ENCODE measurements at regions not wholly inside any gene's neighbourhood (a gene's known extent, or its start where the extent isn't known, plus 50 kb on each side); places are given as distances from the start of the nearest gene placed in this dataset.
A peak's percentile ranks its signal among the peaks of the same experiment; 100 is the strongest.

DNA sequence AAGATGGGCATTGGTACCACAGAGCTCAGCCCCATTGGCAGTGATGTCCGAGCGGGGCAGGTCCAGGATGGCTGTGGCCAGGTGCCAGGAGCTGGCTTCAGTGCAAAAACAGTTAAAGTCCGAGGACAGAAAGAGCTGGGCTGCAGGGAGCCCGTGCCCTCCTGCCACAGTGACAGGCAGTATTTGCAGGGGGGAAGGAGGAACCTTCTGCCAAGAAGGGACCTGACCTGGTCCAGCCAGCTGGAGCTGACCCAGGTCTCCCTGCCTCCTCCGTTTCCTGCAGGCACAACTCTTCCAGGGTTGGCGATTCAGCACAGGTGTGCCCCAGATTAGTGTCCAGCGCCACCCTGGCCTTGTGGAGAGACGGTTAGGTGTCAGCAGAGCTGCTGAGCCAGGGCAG, 199.0 kb downstream of the ENGASE start:
- DNase-seq, result no peak

DNA sequence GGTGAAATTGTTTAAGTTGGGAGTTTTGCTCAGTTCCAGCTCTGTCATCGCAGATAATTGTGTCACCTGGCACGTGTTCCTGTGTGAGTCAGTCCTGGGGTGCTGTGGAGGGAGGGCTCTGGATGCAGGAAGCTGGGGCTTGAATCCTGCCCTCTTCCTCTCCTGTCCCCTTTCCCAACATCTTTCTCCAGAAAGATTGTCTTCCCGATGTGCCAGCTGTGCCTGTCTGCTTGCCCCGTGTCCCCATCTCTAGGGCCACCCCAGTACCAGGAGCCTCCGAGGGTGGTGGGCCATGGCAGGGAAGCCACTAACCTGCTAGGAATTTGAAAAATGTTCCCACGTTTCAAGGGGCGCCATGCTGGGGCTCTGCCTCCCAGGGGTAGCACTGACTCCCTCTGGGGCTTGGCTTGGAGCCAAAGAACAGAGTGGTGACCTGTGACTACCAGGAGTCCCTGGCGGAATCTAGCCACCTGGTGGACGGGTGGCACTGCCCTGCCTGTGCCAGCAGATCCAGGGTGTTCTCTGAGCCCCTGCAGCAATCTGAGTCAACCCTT, 198.1 kb downstream of the ENGASE start:
- no peak for DNase-seq

DNA sequence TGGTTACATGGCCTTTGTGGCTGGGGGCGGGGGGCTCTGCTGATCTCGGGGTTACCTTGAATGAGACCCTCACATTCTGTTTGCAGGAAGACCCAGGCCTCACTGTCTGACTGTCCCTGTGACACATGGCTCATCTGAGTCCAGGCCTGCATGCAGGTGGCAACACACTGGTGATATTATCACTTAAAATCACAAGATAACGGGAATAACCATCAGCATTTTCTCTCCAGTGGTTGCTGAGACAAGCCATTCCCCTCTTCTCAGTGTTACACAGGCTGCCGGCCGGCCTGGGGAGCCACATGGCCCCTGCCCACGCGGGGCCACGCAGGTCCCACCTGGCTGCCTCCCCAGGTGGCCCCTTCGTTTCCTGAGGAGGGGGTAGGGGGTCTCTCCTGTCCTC, 197.6 kb downstream of the ENGASE start:
- no peak for DNase-seq

DNA sequence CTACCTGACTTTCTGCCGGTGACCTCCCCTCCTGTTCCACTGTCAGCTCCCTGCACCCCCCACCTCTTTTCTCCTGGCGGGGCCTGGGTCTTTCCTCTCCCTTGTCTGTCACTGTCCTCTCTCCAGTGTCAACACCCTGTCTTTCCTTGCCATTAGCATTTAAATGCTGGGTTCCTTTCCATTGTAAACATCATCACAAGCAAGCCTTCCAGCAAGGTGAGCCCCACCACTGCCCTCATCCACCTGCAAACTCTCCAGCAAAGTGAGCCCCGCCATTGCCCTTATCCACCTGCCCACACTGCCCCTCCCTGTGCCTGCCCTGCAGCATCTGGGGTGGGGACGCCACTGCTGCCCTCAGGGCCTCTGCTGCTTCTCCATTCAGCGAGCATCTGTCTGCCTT, 195.0 kb downstream of the ENGASE start:
- DNase-seq, result no peak

DNA sequence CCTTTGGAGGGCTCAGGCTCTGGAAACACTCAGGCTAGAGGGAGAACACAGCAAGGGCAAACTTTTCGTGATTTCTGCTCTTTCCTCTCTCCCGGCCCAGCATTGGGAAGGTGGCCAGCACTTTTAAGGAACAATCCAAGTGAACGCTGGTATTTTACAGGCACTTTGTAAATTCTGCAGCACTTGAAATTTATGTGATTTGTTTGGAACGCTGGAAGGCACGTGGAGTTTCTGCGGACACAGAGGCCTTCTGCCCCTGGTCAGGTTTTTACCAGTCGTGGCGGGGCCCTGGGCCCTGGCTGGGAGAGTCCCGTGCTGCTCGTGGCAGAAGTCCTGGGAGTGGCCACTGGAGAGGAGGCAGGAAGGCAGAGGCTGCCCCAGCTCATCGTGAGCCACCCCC, 188.6 kb downstream of the ENGASE start:
- no peak for DNase-seq

DNA sequence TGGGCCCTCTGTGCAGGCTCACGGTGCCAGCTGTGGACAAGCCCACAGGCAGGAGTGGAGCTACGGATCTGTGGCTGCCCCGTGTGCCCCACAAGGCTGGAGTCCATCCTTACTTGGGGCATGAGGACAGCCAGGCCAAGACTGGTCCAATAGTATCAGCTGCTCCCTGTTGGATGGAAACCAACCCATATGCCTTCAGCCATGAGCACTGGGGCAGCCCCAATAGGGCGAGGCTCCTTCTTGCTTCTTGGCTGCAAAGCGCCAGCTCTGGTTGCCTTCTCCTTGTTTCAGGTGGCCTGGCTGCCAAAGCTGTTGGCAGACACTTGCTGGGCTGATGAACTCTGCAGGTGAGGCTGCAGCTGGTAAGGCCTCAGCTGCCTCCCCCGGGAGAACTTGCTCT, 188.0 kb downstream of the ENGASE start:
- DNase-seq, result no peak

DNA sequence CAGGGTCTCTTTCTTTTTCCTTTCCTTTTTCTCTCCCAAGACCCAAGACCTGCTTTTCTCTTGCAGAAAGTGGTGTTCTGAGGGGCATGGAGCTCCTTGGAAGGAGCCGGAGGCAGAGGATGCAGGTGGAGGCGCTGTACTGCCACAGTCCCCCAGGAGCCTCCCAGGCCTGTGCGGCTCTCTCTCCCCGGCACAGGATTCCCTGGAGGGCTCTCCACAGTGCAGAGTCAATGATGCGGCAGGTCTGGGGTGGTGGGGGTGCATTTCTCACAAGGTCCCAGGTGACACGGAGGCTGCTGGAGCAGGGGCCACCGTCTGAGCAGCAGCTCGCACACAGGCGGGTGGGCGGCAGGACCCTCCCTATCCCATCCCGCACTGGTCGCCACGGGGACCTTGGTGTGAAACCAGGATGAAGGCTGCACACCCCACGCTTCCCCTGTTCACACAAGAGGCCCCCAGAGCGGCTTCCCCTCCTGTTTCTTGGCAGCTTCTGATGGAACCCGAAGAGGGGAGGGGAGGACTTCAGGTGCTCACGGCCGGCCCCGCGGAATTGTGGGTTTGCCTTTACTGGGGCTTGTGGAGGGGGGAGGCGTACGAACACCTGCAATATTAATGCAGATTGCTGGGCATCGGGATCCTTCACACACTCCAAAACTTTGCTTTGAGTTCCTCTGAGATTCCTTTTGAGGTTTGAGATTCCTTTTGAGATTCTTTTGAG, 186.9 kb downstream of the ENGASE start:
- no peak for DNase-seq

DNA sequence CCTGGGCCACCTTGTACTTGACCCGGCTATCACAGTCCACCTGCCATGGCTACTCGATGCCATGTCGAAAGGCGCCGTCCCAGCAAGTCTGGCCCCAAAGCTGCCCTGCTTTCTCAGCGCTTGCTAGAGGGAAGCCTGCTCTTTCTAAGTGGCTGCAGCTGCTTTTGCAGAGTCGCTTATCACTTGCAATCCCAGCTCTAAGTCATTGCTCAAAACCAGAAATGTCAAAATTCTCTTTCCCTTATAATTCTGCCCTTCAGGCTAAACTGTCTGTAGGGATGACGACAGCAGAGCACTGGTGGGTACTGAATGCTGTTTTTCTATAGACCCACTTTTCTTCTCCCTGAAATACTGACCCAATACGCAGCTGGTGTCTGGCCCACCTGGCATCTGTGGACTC, 184.2 kb downstream of the ENGASE start:
- DNase-seq, result no peak

DNA sequence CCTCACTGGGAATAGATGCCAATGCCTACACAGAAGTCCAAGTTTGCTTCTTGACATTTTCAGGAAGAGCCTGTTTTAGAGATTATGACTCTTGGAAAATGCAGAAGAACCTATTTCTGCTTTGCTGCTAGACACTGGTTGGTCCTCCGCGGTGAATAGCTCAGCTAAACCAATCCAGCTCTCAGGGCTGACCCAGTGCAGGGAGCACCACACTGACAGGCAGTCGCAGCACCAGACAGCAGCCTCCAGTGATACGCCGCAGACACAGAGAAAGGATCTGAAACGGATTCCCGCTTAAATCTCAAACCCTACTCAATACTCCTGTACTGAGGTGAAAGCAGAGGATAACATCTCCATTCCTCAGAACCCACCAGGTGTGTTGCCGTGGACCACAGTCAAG, 183.4 kb downstream of the ENGASE start:
- DNase-seq, result no peak

DNA sequence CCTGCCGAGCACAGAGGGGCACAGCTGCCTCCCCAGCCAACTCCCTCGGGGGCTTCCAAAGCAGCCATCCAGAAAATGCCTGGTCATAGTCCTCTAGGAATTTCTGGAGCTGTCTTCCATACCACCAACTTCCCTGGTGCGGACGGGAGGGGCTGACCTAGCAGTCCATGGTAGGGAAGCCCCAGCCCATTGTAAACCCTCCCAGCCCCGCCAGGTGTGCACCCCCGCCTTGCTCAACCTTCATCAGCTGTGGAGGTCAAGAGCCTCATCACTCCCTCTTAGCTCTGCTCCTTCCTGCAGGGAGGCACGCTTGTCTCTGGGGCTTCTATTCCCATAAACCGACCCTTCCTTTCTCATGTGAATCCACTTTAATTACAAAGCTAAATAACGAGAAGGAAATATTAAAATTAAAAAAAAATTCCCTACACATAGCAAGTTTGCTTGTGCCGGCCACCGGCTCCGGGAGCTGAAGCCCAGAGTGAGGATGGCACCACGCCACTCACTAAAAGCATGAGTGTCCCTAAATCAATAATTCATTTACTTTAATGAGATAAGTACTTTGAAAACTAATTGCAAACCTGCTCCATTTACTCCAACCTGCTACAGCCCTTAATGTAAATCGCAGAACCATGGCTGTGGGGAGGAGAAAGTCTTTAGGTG, 181.4 kb downstream of the ENGASE start:
- no peak for DNase-seq

DNA sequence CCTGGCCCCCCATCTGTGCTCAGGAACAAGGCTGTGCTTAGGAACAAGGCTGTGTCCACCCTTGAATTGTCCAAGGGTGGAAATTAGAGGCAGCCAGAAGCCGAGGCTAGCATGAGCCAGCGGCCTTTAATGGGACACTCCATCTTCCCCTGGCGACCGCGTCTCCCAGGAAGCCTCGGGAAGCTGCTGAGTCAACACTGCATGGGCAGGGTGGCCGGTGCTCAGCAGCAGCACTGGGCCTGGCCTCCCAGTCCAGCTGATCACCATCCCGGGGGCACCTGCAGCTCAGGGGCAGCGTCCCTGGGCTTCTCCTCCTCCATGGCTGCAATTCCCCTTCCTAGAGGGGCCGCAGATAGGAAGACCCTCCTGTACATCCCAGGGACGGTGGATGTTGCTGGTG, 180.8 kb downstream of the ENGASE start:
- no peak for DNase-seq

DNA sequence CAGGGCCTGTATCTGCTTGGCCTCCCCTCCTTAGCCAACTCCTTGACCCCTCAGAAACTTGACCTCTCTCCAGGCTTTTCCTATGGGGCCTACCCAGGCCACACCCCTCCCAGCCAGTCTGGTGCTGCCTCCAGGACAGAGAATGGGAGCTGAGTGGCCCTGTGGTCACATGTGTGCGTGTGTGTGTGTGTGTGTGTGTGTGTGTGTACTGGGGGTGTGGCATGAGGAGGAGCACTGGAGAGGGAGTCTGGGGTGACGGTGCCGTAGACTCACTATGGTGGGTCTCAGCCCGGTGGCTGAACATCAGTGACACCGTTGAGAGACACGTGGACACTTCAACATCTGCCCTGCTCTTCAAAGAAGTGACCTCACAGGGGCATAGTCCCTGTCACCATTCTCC, 180.4 kb downstream of the ENGASE start:
- DNase-seq, result no peak

DNA sequence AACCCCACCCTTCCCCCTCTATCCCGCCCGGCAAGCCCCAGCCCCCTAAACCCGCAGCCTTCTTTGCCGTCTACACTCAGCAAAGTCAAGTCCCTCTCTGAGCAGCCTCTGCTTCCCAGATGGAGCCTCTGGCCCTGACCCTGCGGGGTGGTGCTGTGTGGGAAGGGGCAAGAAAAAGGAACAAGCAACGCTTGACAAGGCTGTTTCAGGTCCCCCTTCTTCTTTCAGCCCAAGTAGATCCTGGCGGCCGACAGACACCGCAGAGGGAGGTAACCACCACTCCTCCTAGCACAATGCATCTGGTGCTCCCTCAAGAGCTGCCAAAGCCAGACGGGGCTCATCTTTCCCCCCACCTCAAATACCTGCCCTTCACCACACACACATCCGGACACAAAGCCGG, 178.3 kb downstream of the ENGASE start:
- DNase-seq, result no peak

DNA sequence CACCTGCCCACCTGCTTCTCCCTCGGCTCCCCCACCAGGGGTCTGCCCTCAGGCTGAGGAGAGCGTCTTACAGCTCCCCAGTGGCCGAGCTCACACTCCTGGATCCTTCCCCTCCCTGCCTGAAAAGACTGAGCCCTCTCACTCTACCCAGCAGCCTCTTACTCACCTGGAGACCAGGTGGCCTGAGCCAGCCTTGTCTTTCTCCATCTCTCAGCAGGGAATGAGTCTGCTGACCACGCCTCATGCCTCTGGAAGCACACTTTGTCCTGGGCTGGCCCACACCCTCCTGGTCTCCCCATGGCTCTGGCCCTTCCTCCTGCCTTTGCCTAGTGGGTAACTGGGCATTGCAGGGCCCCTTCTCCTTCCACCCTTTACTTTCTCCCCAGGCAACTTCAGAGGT, 177.2 kb downstream of the ENGASE start:
- DNase-seq, result no peak

DNA sequence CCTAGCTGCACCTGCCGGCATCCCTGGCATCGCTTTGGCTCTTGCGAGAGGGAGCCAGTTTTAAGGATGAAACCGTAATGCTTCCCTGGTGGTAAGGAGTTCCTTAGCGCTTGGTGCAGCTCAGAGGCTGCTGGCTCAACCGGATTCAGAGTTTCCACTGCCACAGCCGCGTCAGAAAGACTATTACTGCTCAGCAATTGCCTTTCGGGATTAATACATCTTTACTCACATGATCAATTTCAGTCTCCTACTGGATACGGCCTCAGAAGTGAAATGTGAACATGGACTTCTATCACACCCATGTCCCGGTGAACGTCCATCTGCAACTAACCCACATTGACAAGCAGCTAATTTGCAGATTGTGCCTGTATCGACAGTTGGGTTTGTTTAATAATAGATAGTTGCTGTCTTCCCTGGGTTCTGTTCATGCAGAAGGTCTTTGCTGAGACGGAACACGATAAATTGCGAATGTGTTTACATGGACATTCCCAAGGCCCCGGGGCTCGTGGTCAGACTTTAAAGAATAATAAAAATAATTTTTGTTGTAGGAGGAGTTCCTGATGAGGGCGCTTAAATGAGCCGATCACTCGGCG, 175.4 kb downstream of the ENGASE start:
- no peak for DNase-seq

DNA sequence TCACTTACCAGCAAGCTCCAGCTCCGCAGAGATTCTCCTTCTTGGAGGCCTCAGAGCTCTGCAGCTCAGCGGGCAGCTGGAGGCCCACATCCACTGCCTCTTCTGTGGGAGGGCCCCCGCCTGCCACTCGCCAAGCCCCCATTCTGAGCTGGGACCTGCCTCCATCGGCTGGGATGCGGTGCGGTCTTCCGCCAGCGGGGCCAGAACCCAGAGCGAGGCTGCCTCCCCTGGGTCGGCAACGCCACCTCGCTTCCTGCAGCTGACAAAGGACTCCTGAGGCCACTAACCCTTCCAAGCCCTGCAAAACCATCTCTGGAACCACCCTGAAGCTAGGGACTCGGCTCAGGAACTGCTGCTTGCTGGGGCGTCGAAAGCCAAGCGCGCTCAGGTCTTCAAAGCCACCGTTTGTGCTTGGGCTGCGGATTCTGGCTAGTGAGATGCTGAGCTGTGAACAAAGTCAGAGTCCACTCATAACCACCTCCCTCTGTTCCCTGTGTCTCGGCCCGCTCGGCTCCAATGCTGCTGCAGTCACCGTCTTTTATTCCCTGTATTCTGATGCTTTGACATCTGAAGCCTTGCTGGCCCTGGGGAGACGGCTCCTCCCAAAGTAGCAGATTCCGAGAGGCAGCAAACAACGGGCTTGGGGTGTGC, 174.3 kb downstream of the ENGASE start:
- no peak for DNase-seq

DNA sequence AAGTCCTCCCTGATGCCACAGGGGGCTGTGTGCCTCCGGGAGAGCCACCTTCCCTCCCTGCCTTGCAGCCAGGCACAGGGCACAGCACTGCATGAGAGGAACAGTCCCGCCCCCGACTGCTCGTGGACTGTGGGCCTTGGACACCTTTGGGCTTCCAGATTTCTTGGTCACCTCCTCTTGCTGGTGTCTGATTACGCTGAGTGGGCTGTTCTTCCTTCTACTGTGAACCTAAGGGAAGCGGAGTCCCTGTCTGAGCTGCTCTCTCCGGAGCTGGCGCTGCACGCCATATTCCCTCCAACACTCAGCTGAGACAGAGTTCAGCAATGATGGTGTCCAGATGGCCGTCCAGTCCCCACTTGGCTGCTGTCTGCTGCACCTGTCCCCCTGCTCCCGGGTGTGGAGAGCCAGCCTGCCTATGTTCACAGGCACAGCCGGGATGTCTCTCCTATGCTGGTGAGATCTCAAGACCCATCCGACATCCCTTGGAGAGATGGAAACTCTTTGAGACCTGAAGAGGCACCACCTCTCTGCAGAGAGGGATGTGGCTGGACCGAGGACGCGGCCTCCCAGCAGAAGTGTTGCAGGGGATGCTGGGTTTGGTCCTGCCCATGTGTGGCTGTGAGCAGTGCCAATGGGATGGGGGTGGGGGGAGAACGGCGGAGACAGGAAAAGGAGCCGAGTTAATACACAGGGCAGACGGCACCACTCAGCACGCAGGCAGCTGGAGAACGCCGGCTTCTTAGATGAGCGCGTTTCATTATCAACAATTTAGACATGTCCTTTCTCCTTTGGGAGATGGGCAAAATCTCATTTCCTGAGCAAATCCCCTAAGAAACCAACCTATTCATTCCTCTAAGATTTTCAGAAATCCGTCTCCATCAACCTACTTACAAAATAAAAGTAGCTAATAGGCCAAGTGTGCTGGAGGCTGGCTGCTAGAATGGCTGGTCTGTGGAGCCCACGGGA, 171.9 kb downstream of the ENGASE start:
- peak in 1 of 2 experiments; percentile 50 for DNase-seq

DNA sequence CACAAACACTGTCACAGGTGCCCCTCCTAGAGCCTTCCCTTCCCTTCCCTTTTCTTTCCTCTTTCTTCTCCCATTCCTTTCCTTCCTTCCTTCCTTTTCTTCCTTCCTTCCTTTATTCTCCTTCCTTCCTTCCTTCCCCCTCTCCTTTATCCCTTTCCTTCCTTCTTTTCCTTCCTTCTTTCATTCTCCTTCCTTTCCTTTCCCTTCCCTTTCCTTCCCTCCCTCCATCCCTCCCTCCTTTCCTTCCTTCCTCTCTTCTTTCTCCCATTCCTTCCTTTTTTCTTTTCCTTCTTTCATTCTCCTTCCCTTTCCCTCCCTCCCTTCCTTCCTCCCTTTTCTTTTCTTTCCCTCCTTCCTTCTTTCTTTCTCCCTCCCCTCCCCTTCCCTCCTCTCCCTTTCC, 170.0 kb downstream of the ENGASE start:
- no peak for DNase-seq

DNA sequence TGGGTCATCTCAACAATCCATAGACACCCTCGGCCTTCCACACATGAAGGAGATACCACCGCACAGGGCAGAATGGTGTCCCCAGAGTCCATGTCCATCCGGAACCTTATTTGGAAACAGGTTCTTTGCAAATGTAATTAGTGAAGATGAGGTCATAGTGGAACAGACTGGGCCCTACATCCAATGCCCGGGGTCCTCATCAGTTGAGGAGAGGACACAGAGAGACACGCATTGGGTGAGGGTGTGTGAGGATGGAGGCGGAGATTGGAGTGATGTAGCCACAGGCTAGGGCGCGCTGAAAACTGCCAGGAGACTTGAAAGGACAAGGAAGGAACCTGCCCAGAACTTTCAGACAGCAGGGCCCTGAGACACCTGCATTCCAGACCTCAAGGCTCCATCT, 169.4 kb downstream of the ENGASE start:
- DNase-seq, result no peak

DNA sequence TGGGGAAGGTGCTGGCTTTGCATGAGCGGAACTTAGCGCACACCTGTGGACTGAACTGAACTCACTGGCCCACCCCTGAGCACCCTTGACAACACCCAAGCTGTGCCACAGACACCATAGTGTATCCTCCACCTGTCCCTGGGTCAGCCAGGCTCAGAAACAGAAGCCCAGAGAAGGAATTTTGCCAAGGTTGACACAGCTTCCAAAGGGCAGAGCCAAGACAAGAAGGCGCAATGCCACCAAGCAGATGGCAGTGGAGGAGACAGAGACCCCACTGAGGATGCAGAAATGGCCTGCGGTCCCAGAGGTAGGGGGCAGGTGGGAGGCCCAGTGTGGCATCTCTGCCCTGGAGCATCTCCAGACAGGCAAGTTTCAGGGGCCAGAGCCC, 169.0 kb downstream of the ENGASE start:
- no peak for DNase-seq

DNA sequence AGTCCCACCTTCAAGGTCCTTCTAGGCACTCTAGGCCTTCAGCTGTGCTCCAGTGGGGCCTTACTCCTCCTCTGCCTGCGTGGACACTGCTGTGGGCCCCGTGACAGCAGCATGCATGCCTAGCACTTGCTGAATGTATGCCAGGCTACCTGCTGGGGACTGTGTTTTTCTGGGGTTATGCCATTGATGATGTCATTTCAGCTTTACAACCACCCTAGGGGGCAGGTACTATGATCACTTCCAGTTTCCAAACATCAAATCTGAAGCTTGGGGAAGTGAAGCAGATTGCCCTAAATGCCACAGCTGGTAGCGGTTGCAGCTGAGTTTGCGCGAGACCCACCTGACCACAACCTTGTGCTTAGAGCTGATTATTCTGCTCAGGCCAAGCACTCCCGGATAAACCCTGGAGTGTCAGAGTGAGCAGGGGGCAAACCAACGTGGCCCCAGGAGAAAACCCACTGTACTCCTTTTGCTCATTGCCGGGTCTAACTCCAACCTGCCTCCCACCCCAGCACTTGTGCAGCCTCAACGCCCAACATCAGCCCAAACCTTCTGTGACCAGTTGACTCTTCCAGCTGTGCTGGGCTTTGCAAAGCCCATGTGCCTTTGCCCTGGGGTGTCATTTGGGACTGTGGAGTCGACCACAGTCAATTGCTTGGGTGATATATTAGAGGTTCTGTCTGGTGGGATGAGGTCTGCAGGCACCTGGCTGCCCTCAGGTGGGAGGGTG, 168.4 kb downstream of the ENGASE start:
- peak in 1 of 2 experiments; percentile 24 for DNase-seq

DNA sequence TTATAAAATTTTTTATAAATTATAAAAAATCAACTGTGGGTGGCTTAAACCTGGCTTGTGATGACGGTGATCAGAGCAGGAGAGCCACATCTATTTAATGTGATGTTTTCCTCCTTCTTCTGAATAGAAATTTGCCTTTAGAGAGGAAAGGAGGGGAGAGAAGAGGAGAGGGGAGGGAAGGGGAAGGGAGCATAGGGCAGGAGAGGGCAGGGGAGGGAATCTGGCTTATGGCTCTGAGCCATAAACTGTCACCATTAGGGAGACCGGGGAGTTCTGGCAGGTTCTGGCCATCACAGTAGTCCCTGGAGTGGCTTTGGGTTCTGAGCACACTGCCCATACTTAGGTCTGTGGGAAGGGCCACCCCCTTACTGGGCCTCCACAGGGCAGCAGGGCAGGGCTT, 167.8 kb downstream of the ENGASE start:
- DNase-seq, result no peak
